ENCODE measurements at regions not wholly inside any gene's neighbourhood (a gene's known extent, or its start where the extent isn't known, plus 50 kb on each side); places are given as distances from the start of the nearest gene placed in this dataset.

GRCh38 chr4:160276785-160277325 lies 1174.0 kb downstream of the RAPGEF2 start:
- TF ChIP-seq CTCF (IDR thresholded peaks at IDR 0.05): no peak
- TF ChIP-seq, protein P1, sequence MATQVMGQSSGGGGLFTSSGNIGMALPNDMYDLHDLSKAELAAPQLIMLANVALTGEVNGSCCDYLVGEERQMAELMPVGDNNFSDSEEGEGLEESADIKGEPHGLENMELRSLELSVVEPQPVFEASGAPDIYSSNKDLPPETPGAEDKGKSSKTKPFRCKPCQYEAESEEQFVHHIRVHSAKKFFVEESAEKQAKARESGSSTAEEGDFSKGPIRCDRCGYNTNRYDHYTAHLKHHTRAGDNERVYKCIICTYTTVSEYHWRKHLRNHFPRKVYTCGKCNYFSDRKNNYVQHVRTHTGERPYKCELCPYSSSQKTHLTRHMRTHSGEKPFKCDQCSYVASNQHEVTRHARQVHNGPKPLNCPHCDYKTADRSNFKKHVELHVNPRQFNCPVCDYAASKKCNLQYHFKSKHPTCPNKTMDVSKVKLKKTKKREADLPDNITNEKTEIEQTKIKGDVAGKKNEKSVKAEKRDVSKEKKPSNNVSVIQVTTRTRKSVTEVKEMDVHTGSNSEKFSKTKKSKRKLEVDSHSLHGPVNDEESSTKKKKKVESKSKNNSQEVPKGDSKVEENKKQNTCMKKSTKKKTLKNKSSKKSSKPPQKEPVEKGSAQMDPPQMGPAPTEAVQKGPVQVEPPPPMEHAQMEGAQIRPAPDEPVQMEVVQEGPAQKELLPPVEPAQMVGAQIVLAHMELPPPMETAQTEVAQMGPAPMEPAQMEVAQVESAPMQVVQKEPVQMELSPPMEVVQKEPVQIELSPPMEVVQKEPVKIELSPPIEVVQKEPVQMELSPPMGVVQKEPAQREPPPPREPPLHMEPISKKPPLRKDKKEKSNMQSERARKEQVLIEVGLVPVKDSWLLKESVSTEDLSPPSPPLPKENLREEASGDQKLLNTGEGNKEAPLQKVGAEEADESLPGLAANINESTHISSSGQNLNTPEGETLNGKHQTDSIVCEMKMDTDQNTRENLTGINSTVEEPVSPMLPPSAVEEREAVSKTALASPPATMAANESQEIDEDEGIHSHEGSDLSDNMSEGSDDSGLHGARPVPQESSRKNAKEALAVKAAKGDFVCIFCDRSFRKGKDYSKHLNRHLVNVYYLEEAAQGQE (IDR thresholded peaks at IDR 0.05; ENCODE audit: insufficient read depth in 1 of 2, low read depth in 2 of 2, low read length in 1 of 2): no peak

Measured in Panc1 (cell line).